ENCODE measurements at regions not wholly inside any gene's neighbourhood (a gene's known extent, or its start where the extent isn't known, plus 50 kb on each side); places are given as distances from the start of the nearest gene placed in this dataset.

DNA sequence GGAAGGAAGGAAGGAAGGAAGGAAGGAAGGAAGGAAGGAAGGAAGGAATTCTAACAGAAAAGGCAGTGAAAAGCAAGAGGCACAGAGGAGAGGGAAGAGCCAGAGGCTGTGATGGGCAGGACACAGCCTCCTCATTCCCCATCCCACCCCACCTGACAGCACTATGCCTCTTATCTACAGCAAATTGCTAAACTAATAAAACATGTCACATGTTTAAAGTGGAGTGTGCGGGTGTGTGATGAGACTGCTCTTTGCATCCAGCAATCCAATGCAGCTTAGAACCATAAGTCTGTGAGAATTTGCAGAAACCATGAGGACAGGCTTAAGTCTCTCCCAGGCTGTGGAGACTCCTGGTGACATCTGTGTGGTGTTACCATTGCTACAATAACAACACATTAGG is 108.4 kb upstream of the ALK start:
- no peak for DNase-seq (ENCODE audit: low read depth)
- H3K4me3 ChIP-seq (ENCODE audit: low read depth, low read length): no peak overlapping the region

DNA sequence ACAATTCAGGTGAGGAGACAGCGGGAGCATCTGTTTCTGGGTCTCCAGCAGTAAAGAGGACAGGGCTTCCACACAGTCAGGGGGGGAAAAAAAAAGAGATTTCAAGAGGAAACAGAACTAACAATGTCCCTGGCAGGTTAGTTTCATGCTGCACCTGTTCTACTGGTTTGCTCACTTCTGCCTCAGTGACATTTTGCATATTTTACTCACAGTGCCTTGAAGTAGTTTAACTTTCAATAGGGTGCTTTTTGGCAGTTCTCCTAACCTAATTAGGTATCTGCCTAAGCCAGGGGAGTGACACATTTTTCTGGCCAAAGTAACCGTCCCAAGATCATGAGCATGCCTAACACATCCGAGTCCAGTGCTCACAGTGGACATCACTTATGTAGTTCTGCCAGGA is 109.0 kb upstream of the ALK start:
- TF ChIP-seq, protein P1, sequence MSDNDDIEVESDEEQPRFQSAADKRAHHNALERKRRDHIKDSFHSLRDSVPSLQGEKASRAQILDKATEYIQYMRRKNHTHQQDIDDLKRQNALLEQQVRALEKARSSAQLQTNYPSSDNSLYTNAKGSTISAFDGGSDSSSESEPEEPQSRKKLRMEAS (IDR thresholded peaks at IDR 0.05; ENCODE audit: low read depth, low read length): no peak
- TF ChIP-seq POLR2A (IDR thresholded peaks at IDR 0.05; ENCODE audit: extremely low read depth, insufficient read length) (no peak), MYC (IDR thresholded peaks at IDR 0.05; ENCODE audit: low read depth, low read length) (no peak)
- TF ChIP-seq, protein P2, sequence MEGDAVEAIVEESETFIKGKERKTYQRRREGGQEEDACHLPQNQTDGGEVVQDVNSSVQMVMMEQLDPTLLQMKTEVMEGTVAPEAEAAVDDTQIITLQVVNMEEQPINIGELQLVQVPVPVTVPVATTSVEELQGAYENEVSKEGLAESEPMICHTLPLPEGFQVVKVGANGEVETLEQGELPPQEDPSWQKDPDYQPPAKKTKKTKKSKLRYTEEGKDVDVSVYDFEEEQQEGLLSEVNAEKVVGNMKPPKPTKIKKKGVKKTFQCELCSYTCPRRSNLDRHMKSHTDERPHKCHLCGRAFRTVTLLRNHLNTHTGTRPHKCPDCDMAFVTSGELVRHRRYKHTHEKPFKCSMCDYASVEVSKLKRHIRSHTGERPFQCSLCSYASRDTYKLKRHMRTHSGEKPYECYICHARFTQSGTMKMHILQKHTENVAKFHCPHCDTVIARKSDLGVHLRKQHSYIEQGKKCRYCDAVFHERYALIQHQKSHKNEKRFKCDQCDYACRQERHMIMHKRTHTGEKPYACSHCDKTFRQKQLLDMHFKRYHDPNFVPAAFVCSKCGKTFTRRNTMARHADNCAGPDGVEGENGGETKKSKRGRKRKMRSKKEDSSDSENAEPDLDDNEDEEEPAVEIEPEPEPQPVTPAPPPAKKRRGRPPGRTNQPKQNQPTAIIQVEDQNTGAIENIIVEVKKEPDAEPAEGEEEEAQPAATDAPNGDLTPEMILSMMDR (IDR thresholded peaks at IDR 0.05; ENCODE audit: low read depth, low read length): no peak
- no peak overlapping the region for H3K4me3 ChIP-seq (ENCODE audit: low read depth, low read length)
- DNase-seq (ENCODE audit: low read depth): no peak

More for the DNA sequence above, 108.4 kb upstream of the ALK start:
- TF ChIP-seq, protein P2 (IDR thresholded peaks at IDR 0.05; ENCODE audit: low read depth, low read length): no peak
- TF ChIP-seq POLR2A (IDR thresholded peaks at IDR 0.05; ENCODE audit: extremely low read depth, insufficient read length) (no peak), MYC (IDR thresholded peaks at IDR 0.05; ENCODE audit: low read depth, low read length) (no peak)
- TF ChIP-seq, protein P1 (IDR thresholded peaks at IDR 0.05; ENCODE audit: low read depth, low read length): no peak

DNA sequence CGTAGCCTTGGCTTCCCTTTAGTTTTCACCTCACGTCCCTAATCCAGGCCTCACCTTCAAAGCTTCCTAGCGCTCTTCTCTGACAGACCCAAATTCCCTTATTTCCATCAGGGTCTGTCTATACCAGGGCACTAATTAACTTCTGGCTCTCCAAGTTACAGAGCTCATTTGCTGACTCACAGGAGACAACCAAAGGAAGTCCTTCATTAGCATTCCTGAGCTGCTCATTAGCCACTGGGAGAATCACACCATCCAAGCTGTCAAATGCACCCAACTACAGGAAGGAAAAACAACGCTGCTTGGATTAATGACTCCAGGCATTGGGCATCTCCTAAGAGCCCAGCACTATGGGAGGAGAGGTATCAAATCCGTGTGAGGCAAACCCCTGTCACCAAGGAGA is 109.8 kb upstream of the ALK start:
- TF ChIP-seq POLR2A (IDR thresholded peaks at IDR 0.05; ENCODE audit: extremely low read depth, insufficient read length) (no peak), MYC (IDR thresholded peaks at IDR 0.05; ENCODE audit: low read depth, low read length) (no peak)
- TF ChIP-seq, protein P1 (IDR thresholded peaks at IDR 0.05; ENCODE audit: low read depth, low read length): no peak
- TF ChIP-seq, protein P2 (IDR thresholded peaks at IDR 0.05; ENCODE audit: low read depth, low read length): no peak
- H3K4me3 ChIP-seq (ENCODE audit: low read depth, low read length): no peak overlapping the region
- DNase-seq (ENCODE audit: low read depth): no peak

DNA sequence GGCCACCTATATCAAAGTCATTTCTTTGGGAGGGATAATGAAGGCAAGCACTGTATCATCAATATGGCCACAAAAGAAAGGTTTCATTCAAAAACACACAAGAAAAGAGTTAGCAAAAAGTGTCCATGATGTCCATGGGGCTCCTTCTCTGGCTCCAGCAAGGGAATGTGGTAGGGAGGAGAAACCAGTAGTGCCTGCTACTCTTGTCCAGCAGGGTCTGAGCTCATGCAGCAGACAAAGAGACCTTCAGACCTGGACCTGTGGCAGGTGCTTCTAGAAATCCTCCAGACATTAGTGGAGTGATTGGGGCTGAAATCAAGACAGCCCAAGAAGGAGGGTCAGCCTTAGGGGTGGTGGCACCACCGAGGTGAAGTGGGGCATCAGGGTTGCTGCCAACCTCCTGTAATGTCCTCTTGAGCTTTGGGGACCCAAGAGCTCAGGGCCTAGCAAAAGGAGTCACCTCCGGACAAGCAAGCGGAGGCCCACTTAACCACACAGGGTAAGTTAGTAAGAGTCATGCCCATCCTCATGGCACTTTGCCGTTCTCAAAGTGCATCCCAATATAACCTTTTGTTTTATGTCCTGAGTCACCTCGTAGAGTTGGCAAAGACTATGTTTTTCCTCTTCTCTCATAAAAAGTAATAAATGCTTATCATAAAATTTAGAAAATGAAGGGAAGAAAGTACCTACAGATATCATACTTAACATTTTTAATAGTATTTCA is 112.6 kb upstream of the YPEL5 start:
- H3K4me3 ChIP-seq (ENCODE audit: low read depth, low read length): no peak overlapping the region
- no peak for DNase-seq (ENCODE audit: low read depth)
- TF ChIP-seq MYC (IDR thresholded peaks at IDR 0.05; ENCODE audit: low read depth, low read length) (no peak), POLR2A (IDR thresholded peaks at IDR 0.05; ENCODE audit: extremely low read depth, insufficient read length) (no peak)
- TF ChIP-seq, protein P1 (IDR thresholded peaks at IDR 0.05; ENCODE audit: low read depth, low read length): no peak
- TF ChIP-seq, protein P2 (IDR thresholded peaks at IDR 0.05; ENCODE audit: low read depth, low read length): no peak

DNA sequence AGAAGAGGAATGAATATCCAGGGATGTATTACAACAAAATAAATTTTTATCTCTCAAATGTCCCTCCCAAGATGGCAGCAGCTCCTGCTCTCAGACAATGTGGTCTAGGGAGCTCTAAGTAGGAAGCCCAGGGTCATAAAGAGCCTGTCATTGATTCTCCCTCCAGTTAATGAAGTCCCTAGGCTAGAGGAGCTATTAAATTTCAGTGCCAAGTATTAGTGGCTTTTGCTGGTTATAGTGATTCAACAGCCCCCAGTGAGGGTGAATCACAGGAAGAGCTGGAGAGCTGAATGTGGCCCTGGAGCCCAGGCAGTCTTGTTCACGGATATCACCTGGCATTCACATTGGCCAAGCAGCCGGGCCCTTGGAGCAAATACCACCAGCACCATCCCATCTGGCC is 109.8 kb upstream of the YPEL5 start:
- no peak for TF ChIP-seq MYC (IDR thresholded peaks at IDR 0.05; ENCODE audit: low read depth, low read length)
- TF ChIP-seq, protein P2 (IDR thresholded peaks at IDR 0.05; ENCODE audit: low read depth, low read length): no peak
- TF ChIP-seq, protein P1 (IDR thresholded peaks at IDR 0.05; ENCODE audit: low read depth, low read length): no peak
- no peak for TF ChIP-seq POLR2A (IDR thresholded peaks at IDR 0.05; ENCODE audit: extremely low read depth, insufficient read length)
- no peak overlapping the region for H3K4me3 ChIP-seq (ENCODE audit: low read depth, low read length)
- DNase-seq (ENCODE audit: low read depth): no peak
